Activated CD4-positive, alpha-beta T cell treated with anti-CD3 and anti-CD28 coated beads for 4 hours (primary cell): ENCODE measurements at regions not wholly inside any gene's neighbourhood (a gene's known extent, or its start where the extent isn't known, plus 50 kb on each side); places are given as distances from the start of the nearest gene placed in this dataset.

Source experiments
- DNase-seq, 2 donors: peaks; one replicate each; pipeline ENCODE4 v3.0.0-alpha.2; 2020

DNA sequence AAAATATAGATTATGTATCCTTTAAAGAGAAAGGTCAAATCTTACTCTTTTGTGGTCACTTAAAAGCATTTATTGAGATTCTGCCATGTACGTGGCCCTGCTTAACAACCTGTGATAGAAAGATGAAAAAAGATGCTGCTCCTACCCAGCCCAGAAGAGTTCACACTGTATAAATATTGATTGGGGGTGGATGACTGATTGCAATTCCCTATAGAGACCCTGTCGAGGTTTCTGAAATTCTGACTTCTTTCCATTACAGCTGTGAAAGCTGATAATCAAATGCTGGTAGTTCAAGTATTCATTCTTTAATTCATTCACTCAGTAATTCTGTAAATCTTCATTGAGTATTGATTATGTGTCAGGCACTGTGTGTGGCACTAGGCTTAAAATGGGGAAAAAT is 114.1 kb upstream of the CHL1 start:
- no peak for DNase-seq

DNA sequence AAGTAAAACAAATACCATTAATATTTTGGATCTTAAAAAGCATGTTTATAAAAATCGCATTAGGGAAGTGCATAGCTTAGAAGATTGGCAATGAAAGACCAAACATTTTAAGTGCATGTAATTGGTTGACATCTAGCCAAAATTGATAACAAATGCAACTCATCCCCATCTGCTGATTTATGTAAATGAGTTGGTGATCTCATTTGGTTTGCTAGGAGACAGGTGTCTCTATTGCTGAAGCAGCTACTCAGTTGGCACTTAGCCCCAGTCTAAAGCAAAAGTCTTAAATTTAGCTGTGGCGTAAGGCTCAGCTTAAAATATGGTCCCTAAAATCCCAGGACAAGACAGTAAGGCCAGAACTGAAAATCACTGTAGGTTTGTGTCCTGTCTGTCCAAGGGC is 113.5 kb upstream of the CHL1 start:
- no peak for DNase-seq

DNA sequence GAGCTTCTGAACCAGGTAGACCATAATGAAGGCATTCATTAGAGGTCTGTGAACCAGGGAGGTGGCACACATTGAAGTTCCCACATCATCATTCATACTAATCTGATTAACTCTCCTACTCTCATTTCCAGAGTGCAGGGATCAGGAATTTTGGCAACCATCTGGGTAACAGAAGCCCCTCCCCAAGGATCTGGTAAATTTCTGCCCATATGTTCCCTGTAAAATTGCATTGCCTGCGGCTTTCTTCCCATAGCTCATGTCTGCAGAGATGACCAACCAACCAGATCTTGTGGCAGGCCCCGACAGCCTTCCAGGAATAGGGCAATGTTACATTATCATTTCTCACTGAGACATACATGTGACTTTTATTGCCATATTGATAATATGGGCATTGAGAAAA is 111.4 kb upstream of the CHL1 start:
- no peak for DNase-seq

DNA sequence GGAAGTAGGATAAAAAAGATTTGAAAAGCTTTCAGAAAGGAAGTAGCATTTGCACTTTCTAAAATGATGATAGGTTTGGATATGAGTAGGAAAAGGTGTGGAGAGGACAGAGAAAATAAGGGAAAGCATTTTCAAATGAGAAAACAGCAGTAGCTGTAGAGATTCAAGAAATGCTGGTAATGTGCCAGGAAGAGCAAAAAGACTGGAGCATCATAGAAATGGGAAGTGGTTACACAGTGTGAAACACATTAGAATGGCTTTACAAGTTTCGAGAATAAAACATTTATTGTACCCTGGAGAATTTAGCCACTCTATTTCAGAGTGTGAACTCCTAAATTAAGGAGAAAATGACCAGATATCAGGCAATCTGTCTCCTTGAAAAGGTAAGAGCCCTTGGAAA is 108.3 kb upstream of the CHL1 start:
- DNase-seq: no peak

DNA sequence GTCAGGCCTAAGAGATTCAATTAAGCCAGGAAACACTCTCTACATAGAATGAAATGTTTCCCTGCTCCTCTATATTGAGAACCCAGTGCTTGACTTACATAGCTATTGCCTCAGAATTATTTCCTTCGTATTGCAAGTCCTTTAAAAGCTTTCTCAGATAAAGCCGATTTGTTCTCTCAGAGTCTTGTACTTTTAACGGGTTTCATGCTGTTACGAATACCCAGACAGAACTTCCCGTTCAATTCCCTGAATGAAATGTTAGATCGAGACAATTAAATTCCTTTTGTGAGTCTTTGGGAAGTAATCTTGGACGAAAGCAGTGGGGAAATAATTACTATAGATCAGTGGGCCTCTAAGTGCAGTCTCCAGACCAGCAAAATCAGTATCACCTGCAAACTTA is 102.8 kb upstream of the CHL1 start:
- no peak for DNase-seq

DNA sequence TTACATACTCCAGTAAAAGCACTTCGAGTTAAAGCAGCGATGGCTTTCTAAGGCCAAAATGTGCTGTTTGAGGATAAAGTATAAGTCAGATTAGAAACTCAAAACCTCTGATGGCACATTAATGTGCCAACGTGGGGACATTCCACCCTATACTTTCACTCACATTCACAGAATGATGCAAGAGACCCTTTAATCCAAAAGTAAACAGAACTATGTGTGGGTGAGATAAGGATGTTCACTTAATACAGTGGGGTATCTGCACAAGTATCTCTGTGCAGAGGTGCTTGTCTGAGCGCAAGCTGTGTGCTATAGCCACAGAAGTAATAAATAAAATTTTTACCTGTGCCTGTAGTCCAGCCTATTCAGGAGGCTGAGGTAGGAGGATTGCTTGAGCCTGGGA is 100.3 kb upstream of the CHL1 start:
- DNase-seq: no peak

DNA sequence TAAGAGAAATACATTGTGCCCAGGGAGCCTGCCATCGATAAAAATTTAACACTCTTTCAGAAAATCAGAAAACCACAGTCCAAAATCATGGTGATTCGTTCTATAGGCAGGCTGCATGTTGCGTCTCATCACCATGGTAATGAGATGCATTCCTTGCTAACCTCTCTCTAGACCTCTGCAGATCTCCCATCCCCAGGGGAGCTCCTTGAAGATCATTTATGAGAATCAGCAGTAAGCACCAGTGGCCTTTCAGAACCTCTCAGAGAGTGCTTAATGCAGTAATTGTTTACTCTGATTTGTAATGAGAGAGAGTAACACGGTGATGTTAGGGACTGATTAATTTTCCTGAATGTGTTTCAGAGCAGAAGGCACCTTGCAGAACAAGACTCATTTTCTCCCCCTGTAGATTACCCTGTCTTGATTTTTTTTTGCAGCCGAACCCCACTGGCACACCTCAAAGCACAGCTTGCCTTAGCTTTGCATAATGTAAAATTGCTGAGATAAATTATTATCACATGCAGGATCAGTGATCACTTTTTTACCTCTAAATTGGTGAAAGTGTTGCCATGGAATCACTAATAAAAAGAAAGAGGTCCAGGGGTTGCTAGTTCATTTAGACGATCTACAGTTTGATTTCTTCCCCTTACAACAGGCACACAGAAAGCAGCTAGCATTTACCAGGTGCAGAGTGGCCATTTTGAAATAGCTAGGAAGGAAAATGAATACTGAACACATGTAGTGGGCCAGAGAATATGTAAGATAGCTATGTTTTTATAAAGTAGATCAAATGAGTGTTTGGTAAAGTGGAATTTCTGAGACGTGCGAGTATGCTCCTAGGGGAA is 98.9 kb upstream of the CHL1 start:
- DNase-seq: no peak

DNA sequence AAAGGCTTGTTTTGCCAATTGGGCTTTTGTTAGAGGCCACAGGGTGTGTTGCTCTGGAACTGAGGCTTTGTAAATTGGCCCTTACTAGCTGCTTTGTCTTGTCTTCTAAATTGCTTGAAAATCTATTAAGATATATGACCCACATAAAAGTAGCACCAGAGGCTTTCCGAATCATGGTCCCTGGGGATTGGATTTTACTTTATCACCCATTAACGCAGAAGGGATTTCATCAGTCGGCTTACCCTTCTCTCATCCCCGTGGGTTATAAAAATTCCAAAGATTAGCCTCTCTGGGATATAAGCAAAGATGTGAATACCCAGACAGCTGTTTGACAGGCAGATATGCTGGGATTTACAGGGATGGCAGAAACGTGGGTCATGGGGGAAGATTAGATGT is 98.3 kb upstream of the CHL1 start:
- no peak for DNase-seq

DNA sequence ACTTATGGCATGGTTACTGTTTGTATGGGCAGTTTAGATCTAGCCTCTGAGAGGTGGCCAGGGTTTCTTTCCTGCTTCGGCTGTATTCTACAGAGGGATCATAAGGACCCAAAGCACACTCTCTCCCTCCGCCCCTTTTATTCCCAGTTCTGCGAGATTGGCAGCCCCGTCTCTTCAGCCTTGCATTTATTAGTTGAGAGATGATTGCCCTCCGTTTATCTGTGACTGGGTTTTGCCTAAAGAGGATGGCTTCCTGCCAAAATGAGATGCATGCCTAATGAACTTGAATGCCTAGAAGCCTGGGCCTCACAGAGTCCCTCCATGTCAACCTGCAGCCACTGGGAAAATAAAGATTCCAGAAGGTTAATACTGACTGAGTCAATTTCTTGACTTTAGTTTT is 97.1 kb upstream of the CHL1 start:
- DNase-seq: no peak

DNA sequence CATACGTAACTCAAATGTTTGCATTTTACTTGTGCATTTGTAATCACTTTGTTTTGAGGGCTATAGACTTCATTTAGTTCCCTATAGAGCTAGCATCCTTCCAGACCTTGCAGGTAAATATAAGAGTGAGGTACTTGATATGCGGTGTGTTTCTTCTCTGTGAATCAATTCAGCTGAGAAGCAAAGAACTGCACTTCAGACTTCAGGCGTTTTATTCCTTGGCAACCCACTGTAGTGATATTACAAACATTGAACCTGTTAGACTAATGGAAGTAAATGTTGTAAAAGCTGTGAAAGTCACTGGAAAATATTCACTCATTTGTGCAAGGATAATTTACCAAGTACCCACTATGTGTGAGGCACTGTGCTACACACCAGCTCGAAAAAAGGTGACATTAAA is 94.1 kb upstream of the CHL1 start:
- DNase-seq: no peak

DNA sequence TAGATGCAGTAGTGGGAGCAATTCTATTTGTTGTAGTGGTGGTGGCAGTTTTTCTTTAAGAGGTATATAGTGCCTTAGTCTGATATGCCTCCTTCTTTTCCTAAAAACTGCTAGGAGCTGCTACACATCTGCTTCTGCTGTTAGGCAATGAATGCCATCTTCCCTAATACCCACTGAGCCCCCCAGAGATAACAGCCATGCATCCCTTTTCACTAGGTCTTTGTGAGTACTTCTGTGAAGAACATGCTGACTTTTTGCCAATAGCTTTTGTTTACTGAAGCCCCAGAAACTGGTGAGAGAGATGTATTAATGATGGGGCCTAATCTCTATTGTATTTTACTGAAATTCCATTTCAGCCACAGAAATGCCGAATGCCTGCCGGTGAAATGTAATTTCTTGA is 92.6 kb upstream of the CHL1 start:
- DNase-seq: no peak

DNA sequence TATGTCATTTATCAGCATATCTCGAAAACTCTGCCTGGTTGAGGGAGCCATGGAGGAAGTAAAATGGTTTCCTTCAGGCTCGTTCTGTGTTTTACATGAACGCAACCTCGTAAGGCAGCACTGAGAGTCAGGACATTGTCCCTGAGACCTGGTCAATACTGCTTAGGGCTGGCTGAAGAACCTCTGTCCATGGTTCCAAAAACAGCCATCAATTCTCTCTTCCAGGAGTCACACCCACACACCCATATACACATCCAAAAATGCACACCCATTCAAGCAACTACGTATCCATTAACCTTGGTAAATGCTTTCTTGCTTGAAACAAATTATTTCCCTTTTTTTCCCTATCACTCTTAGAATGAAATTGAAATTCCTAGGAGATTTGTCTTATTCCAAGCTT is 91.0 kb upstream of the CHL1 start:
- DNase-seq: no peak

DNA sequence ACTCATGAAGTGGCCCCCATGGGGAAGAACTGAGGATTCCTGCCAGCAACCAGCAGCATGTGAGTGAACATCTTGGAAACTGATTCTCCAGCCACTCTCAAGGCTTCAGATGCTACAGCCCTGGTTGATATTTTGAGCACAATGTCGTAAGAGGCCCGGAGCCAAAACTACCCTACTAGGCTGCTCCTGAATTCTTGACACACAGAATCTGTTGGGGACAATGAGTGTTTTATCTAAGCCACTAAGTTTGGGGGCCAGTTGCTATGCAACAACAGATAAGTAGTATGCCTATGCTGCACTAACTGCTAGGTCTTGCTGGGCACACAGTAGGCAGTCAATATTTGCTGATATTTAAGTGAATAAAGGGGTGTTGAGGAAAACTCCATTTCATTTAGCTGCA is 89.9 kb upstream of the CHL1 start:
- no peak for DNase-seq

DNA sequence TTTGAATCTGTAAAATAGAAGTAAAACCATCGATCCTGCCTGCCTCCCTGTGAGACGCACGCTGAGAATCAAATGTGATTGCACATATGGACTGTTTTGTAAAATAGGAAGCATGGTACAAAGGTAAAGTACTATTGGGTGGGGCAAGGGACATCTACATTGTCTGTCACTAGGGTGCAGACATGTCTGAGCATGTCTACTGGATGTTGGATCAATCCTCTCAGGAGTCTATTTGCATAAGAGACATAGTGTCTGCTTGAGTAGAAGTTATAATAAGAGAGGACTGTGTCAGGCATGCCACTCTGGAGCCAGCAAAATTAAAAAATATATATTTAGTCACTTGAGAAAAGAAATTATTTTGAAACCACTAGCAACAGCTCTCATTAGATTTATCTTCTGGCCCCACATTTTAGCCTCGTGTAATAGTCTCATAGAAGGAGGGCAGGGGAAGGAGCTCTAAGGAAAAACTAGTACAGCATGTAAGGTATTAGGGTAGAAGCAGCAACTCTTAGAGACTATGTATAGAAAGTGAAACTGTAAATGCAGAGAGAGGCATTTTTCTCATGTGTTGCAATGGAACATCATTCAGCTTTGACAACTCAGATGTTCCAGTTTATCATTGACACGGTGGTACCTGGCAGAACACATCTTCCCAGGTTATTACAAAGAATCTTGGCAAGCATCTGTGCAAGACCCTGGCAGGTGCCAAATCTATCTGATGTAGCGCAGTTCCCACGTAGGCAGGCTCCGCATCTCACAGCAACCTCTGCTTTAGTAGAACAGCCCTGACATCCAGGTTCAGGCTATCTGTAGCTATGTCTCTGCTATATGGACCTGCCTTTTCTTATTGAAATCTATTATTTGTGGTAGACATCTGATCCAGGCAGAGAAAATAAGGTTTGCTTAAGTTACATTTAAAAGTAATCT is 85.2 kb upstream of the CHL1 start:
- no peak for DNase-seq

DNA sequence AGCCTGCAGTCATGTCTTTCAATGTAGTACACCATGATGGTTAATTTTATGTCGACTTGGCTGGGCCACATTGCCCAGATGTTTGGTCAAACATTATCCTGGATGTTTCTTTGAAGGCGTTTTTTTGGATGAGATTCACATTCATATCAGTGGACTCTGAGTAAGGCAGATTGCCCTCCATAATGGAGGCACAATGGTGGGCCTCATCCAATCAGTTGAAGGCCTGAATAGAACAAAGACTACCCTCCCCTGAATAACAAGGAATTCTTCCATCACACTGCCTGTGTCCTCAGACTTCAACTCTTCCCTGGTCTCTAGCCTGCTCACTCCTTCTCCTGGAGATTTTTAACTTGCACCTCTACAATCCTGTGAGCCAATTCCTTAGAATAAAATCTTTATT is 83.8 kb upstream of the CHL1 start:
- DNase-seq: no peak

DNA sequence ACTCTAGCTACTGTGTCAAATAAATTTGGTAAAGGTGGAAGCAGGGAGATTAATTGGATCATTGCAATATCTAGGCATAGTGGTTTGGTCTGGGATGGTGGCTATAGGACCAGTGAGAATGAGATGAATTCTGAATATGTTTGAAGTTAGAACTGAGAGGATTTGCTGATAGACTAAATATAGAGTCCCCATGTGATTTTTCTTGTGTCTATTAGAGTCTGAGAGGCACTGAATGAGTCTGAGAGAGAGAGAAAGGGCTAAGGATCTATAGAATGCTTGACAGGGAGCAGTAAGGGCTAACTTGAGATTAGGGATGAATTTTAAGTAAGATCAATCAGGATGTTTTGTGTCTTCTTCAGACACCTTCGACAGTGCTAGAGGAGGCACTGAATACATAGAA is 77.9 kb upstream of the CHL1 start:
- DNase-seq: no peak

DNA sequence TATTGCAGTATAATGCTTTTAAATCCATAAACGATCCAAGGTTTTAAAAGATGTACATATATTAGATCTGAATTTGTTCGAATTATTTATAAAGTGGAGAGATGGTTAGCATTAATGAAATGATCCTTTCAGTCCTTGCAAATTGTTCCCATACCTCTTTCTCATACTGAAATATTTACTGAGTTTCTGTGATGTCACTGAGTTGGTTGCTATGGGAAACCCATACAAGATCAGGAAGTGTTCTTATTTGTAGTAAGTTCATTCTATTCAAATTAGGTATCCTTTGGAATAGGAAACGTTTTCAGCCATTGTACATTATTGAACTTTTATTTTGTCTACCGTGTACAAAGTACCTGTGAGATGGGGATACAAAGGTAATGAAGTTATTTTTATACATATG is 73.2 kb upstream of the CHL1 start:
- DNase-seq: no peak

DNA sequence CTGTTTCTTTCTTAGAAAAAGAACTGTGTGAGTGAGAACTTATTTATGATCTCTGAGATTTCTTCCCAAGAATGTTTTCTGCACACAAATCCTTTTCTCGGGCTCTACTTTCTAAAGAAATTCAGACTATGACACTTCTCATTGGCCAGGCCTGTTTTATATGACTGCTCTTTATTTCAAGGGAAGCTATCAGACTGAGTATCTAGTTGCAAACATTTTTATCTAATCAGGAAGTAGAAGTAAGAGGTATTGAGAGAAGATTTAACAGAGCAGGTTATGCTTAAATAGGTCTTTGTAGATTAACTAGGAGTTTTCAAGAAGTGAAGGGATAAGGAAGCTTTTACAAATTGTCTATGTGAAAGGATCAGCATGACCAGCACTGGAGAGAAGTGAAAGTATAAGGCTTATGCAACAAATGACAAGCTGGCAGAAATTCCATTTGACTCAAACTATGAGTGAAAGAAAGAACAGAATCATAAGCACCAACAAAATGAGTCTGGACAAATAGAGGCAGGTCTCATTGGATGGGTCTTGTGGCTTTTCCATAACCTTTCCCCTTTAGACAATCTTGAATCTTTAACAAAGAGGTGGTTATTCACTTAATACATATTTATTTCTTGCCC is 71.9 kb upstream of the CHL1 start:
- no peak for DNase-seq

DNA sequence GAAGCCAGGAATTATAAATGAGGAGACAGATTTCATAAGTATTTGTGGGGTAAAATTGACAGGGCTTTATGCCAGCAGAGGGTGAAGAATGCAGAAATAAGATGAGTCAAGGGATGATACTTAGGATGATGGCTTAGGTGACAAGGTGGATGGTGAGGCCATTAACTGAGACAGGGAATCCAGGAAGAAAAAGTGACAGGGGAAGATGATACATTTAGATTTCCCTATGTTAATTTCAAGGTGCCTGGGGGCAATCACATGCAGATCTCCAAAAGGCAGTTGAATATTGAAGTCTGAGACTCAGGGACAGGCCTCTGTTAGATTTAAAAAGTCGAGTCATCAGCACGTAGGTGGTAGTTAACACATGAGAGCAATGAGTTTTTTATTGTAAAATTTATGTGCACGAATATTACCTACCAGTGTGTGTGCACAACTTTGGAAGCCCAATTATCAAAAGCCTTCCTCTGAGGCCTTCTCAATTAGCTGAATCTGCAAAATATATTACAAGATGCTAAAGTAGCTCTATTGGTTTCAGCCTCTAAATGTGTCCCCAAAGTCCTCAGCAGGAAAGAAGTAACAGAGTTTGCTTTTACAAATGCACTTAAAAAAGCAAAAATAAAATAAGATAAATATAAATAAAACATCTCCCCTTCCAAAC is 67.9 kb upstream of the CHL1 start:
- DNase-seq: no peak

DNA sequence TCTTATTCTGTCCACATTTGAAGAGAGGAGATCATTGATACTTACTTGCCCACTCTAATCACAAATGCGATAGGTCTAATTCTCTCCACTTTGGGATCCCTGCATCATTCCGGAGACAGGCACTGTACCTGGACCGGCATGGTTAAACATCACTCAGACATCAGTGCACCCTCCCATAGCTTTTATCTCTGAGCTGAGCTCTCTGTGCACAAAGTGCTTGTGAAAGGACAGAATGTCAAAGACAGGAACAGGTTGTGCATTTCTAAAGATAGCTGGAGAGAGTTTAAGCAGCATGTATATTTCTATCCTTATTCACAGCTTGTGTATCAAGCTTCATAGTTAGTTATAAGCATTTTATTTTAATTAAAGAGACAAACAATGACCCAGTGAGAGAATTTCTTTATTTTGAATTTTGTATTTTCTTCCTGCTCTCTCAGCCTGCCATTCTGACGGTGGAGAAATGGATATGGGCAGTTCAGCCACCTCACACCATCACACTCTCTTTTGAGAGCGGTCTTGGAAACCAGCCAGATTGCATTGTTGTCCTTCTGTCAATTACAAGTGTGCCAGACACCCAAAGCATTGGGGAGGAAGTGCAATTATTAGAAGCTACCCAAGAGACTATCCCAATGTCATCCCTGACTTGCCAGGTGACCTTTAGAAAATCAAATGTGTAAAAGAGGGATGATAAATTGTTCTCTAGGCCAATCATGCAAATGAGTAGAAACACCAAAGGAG is 65.2 kb upstream of the CHL1 start:
- no peak for DNase-seq

DNA sequence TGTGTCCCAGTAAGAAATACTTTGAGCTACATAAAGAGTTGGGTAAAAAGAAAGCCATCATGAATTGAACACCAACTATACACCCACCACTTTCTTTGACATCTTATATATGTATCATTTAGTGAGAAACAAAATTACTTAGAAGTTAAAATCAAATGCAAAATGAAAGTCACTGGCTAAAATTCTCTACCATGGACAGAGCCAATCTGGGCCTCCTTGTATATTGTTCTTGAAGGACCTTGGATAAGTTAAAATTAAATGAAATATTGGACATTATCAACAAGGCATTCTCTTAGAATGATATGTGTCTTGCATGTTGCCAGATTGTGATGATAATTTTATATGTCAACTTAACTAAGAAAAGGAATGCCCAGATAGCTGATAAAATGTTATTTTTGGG is 64.2 kb upstream of the CHL1 start:
- DNase-seq: no peak

DNA sequence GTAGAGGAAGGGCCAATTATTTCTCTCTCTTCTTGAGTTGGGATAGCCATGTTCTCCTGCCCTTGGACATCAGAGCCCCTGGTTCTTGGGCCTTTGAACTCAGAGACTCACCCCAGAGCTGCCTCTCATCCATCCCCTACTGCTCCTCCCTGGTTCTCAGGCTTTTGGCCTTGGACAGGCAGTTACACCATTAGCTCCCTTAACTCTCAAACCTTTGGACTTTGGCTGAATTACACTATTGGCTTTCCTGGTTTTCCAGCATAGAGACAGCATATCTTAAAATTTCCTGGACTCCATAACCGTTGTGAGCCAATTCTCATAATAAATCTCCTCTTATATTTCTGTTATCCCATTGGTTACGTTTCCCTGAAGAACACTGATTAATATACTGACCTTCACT is 63.7 kb upstream of the CHL1 start:
- DNase-seq: no peak
